GM12891 (cell line): ENCODE measurements at regions not wholly inside any gene's neighbourhood (a gene's known extent, or its start where the extent isn't known, plus 50 kb on each side); places are given as distances from the start of the nearest gene placed in this dataset.

Experiments
- POLR2AphosphoS5 ChIP-seq: IDR thresholded peaks from 2 replicates; pipeline ENCODE4 v1.6.1; 2011; ENCODE audit warnings: low read depth, low read length, control low read depth
- SPI1 ChIP-seq: IDR thresholded peaks from 2 replicates; pipeline ENCODE4 v1.6.1; 2011; ENCODE audit warnings: low read depth, low read length, control low read depth

GRCh38 chr12:105930557-105931503 is 207.9 kb downstream of the NUAK1 start:
- TF ChIP-seq POLR2AphosphoS5 (no peak), SPI1 (no peak)
